Astrocyte (in vitro differentiated cells and primary cell): ENCODE measurements at regions not wholly inside any gene's neighbourhood (a gene's known extent, or its start where the extent isn't known, plus 50 kb on each side); places are given as distances from the start of the nearest gene placed in this dataset.

Source experiments
- DNase-seq: peaks from one replicate; pipeline ENCODE4 v3.0.0-alpha.2; 2010; ENCODE audit warnings: low read depth
- FAIRE-seq: peaks from 2 replicates; lab custom pipeline; 2011; peaks lifted over from hg19 to GRCh38; lab: Jason Lieb, UNC
- H2AFZ ChIP-seq: 2 replicates; pipeline ENCODE4 v1.6.0; 2012; ENCODE audit warnings: low read depth, low read length, inconsistent platforms
- H3K27ac ChIP-seq: 2 replicates; pipeline ENCODE4 v1.5.1; 2011; ENCODE audit warnings: low read depth, low read length, inconsistent platforms
- H3K27me3 ChIP-seq: 2 replicates; pipeline ENCODE4 v1.6.0; 2011; ENCODE audit warnings: low read length, inconsistent platforms; ENCODE audit not compliant: insufficient read depth
- H3K36me3 ChIP-seq: 2 replicates; pipeline ENCODE4 v1.5.1; 2011; ENCODE audit warnings: low read length, inconsistent platforms; ENCODE audit not compliant: insufficient read depth
- H3K4me1 ChIP-seq: 2 replicates; pipeline ENCODE4 v1.5.1; 2011; ENCODE audit warnings: low read length, inconsistent platforms; ENCODE audit not compliant: insufficient read depth
- H3K4me2 ChIP-seq: 2 replicates; pipeline ENCODE4 v1.6.0; 2012; ENCODE audit warnings: low read length, inconsistent platforms
- H3K4me3 ChIP-seq: 2 replicates; pipeline ENCODE4 v1.5.1; 2011; ENCODE audit warnings: low read depth, mild to moderate bottlenecking, low read length, inconsistent platforms; ENCODE audit not compliant: insufficient read depth
- H3K79me2 ChIP-seq: 2 replicates; pipeline ENCODE4 v1.6.0; 2012; ENCODE audit warnings: mild to moderate bottlenecking, low read length, inconsistent platforms; ENCODE audit not compliant: insufficient read depth
- H3K9ac ChIP-seq: 2 replicates; pipeline ENCODE4 v1.6.0; 2012; ENCODE audit warnings: mild to moderate bottlenecking, low read length, inconsistent platforms
- H3K9me3 ChIP-seq: 2 replicates; pipeline ENCODE4 v1.5.1; 2012; ENCODE audit warnings: low read depth, mild to moderate bottlenecking, low read length, inconsistent platforms; ENCODE audit not compliant: insufficient read depth
- H4K20me1 ChIP-seq: 2 replicates; pipeline ENCODE4 v1.6.0; 2012; ENCODE audit warnings: low read length, inconsistent platforms; ENCODE audit not compliant: insufficient read depth
- H3K27ac Mint-ChIP-seq: one replicate; pipeline ENCODE4 v1.8.0; 2021; ENCODE audit warnings: mild to moderate bottlenecking, mixed read lengths; ENCODE audit not compliant: unreplicated experiment
- H3K27me3 Mint-ChIP-seq: one replicate; pipeline ENCODE4 v1.8.0; 2021; ENCODE audit warnings: low read depth, mixed read lengths; ENCODE audit not compliant: unreplicated experiment
- H3K36me3 Mint-ChIP-seq: one replicate; pipeline ENCODE4 v1.8.0; 2021; ENCODE audit warnings: low read depth, mixed read lengths; ENCODE audit not compliant: unreplicated experiment
- H3K4me1 Mint-ChIP-seq: one replicate; pipeline ENCODE4 v1.8.0; 2021; ENCODE audit warnings: low read depth, mixed read lengths; ENCODE audit not compliant: unreplicated experiment
- H3K4me3 Mint-ChIP-seq: one replicate; pipeline ENCODE4 v1.8.0; 2021; ENCODE audit warnings: mild to moderate bottlenecking, moderate library complexity, mixed read lengths; ENCODE audit not compliant: unreplicated experiment
- H3K9me3 Mint-ChIP-seq: one replicate; pipeline ENCODE4 v1.8.0; 2021; ENCODE audit warnings: mild to moderate bottlenecking, mixed read lengths; ENCODE audit not compliant: unreplicated experiment
- CTCF ChIP-seq: IDR thresholded peaks from 2 replicates; pipeline ENCODE4 v1.5.1; 2011; ENCODE audit warnings: low read depth, mild to moderate bottlenecking, inconsistent platforms, low read length, moderate library complexity; ENCODE audit not compliant: insufficient read depth
- EZH2 ChIP-seq: IDR thresholded peaks from 2 replicates; pipeline ENCODE4 v1.6.1; 2012; ENCODE audit warnings: mild to moderate bottlenecking, low read length, inconsistent platforms; ENCODE audit not compliant: insufficient read depth

GRCh38 chr9:81466981-81467380, 222.4 kb downstream of the TLE1 start:
- H3K27ac ChIP-seq = no peak overlapping the region
- H3K4me3 Mint-ChIP-seq = no peak overlapping the region

GRCh38 chr9:81465468-81466011, 223.8 kb downstream of the TLE1 start:
- Histone ChIP-seq H3K27me3 (no peaks in the 10 kb centered on the region), H2AFZ (no peak overlapping the region), H3K4me3 (no peak overlapping the region), H3K4me1 (no peaks in the 10 kb centered on the region), H3K9ac (no peak overlapping the region), H3K9me3 (no peaks in the 10 kb centered on the region), H3K27ac (no peak overlapping the region), H3K36me3 (no peaks in the 10 kb centered on the region), H4K20me1 (no peaks in the 10 kb centered on the region), H3K4me2 (no peak overlapping the region), H3K79me2 (no peaks in the 10 kb centered on the region)
- DNase-seq (no peak), FAIRE-seq (no peak)
- Mint-ChIP-seq H3K4me1 (peaks cover 10% of the 10 kb centered on the region), H3K27me3 (no peaks in the 10 kb centered on the region), H3K27ac (no peak overlapping the region), H3K4me3 (no peak overlapping the region), H3K36me3 (no peaks in the 10 kb centered on the region), H3K9me3 (no peaks in the 10 kb centered on the region)
- TF ChIP-seq CTCF (no peak), EZH2 (no peak)

More at GRCh38 chr9:81466981-81467380, 222.4 kb downstream of the TLE1 start:
- no peak for FAIRE-seq
- no peaks in the 10 kb centered on the region for H3K4me1 ChIP-seq
- H3K9me3 ChIP-seq = no peaks in the 10 kb centered on the region
- H3K36me3 Mint-ChIP-seq = no peaks in the 10 kb centered on the region
- H3K4me2 ChIP-seq = no peak overlapping the region
- H3K27me3 Mint-ChIP-seq = no peaks in the 10 kb centered on the region
- no peak overlapping the region for H2AFZ ChIP-seq
- H3K27ac Mint-ChIP-seq = no peak overlapping the region
- H3K36me3 ChIP-seq = no peaks in the 10 kb centered on the region
- H3K4me1 Mint-ChIP-seq = peaks cover 8% of the 10 kb centered on the region
- no peaks in the 10 kb centered on the region for H3K79me2 ChIP-seq
- H3K9me3 Mint-ChIP-seq = no peaks in the 10 kb centered on the region
- H3K4me3 ChIP-seq = no peak overlapping the region
- H4K20me1 ChIP-seq = no peaks in the 10 kb centered on the region
- no peak for DNase-seq
- no peaks in the 10 kb centered on the region for H3K27me3 ChIP-seq
- no peak overlapping the region for H3K9ac ChIP-seq
- no peak for TF ChIP-seq CTCF
- TF ChIP-seq EZH2 = no peak

- no peak overlapping the region for H3K9ac ChIP-seq
- no peak overlapping the region for H3K4me2 ChIP-seq
- no peak for TF ChIP-seq EZH2
- TF ChIP-seq CTCF = no peak
- no peaks in the 10 kb centered on the region for H3K36me3 ChIP-seq
- no peak overlapping the region for H3K4me3 ChIP-seq
- no peaks in the 10 kb centered on the region for H3K9me3 Mint-ChIP-seq
- no peak overlapping the region for H2AFZ ChIP-seq
- no peaks in the 10 kb centered on the region for H3K36me3 Mint-ChIP-seq
- H3K4me3 Mint-ChIP-seq = no peak overlapping the region
- H3K79me2 ChIP-seq = no peaks in the 10 kb centered on the region
- peaks cover 10% of the 10 kb centered on the region for H3K4me1 Mint-ChIP-seq
- no peaks in the 10 kb centered on the region for H3K9me3 ChIP-seq
- DNase-seq (peak; percentile 19), FAIRE-seq (peak; percentile 17)
- H3K27ac Mint-ChIP-seq = no peak overlapping the region
- H4K20me1 ChIP-seq = no peaks in the 10 kb centered on the region
- no peak overlapping the region for H3K27ac ChIP-seq
- H3K27me3 Mint-ChIP-seq = no peaks in the 10 kb centered on the region
- no peaks in the 10 kb centered on the region for H3K27me3 ChIP-seq
- H3K4me1 ChIP-seq = no peaks in the 10 kb centered on the region
These were observed 226.5 kb downstream of the TLE1 start for GRCh38 chr9:81462801-81463200.
